Colonic mucosa (tissue), 4 donors: ENCODE measurements at regions not wholly inside any gene's neighbourhood (a gene's known extent, or its start where the extent isn't known, plus 50 kb on each side); places are given as distances from the start of the nearest gene placed in this dataset.
"Not testable (repeated sequence)": the region's sequence is repeated elsewhere in the genome, so short reads cannot be mapped to it uniquely, and the experiment has no call there.

Source experiments
- DNase-seq: peaks from one replicate; pipeline ENCODE4 v3.0.0-alpha.2; 2020
- H3K27ac ChIP-seq: fragments of 200-600 bp; one replicate; pipeline ENCODE4 v1.8.0; 2021
- H3K27me3 ChIP-seq: fragments of 200-600 bp; one replicate; pipeline ENCODE4 v1.8.0; 2021
- H3K36me3 ChIP-seq: fragments of 200-600 bp; one replicate; pipeline ENCODE4 v1.8.0; 2021
- H3K4me1 ChIP-seq: fragments of 200-600 bp; one replicate; pipeline ENCODE4 v1.8.0; 2021; ENCODE audit warnings: mild to moderate bottlenecking
- H3K4me3 ChIP-seq: fragments of 200-600 bp; one replicate; pipeline ENCODE4 v1.8.0; 2021
- H3K9ac ChIP-seq, 2 donors: one replicate each; pipeline ENCODE4 v1.7.0; 2013; ENCODE audit warnings: control low read depth in 2 of 2, low read depth in 2 of 2, low read length in 2 of 2
- H3K9me3 ChIP-seq: fragments of 200-600 bp; one replicate; pipeline ENCODE4 v1.8.0; 2021
- CTCF ChIP-seq: fragments of 200-600 bp; IDR thresholded peaks from one replicate; pipeline ENCODE4 v1.8.0; 2022; ENCODE audit warnings: antibody characterized with exemption, mild to moderate bottlenecking
- intact Hi-C: fragments of 100-400 bp; cut with DNase I; formaldehyde crosslinking; loops from one replicate; pipeline ENCODE4 v1.14.1; 2022
- donor health status: healthy.
- donor health status: DM: no; HTN: no; CAD: no.
- donor health status: DM: no; HTN: no; CAD: no.

DNA sequence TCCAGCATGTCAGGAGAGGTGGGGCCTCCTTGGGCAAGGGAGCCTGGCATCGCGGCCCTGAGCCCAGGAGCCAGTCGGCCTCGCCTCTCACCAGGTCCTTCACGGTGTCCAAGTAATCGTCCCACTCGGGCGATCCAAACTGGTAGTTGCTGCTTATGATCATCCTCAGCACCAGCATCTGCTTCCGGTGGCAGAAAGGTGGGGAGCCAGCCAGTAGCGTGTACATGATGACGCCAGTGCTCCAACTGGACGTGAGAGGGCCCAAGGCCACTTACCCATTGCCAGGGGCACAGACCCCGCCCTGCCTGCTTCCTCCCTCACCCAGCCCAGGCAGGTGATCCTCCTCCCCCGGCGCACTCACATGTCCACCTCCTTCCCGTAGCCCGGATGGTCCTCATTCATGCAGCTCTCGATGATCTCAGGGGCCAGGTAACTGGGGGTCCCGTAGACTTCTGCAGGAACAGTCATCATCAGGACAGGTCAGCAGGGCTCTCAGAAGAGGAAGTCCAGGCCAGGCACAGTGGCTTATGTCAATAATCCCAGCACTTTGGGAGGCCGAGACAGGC lies 214.7 kb downstream of the OR4C45 start:
- DNase-seq, result no peak
- no peak for TF ChIP-seq CTCF

DNA sequence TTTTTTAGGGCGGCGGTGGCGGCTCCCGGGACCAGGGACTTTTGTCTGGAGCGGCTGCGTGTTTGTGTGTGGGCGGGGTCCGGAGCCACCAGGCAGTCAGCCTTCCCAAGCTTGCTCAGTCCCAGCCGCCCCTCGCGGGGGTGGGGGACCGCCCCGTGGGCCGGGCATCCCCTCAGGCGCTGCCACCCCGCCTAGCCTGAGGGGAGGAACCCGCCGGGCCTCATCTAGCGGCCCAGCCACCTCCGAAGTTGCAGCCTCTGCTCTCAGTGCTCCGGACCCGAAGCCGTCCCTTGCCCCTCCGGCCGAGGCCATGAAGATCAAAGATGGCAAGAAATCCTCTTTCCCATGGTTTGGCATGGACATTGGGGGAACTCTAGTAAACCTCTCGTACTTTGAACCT lies 235.2 kb downstream of the OR4C45 start:
- H3K4me1 ChIP-seq, result no peaks in the 10 kb centered on the region
- H3K27ac ChIP-seq, result no peak overlapping the region
- no peaks in the 10 kb centered on the region for H3K9me3 ChIP-seq
- no peak for DNase-seq
- no peak for TF ChIP-seq CTCF
- H3K4me3 ChIP-seq, result no peak overlapping the region
- intact Hi-C loops, result no loop called here
- H3K9ac ChIP-seq, result no peak overlapping the region
- no peaks in the 10 kb centered on the region for H3K36me3 ChIP-seq
- H3K27me3 ChIP-seq, result no peaks in the 10 kb centered on the region

More for the DNA sequence above, 214.7 kb downstream of the OR4C45 start:
- Histone ChIP-seq H3K9ac (no peak overlapping the region), H3K27ac (no peak overlapping the region), H3K4me1 (no peaks in the 10 kb centered on the region), H3K36me3 (no peaks in the 10 kb centered on the region), H3K27me3 (no peaks in the 10 kb centered on the region), H3K9me3 (no peaks in the 10 kb centered on the region), H3K4me3 (no peak overlapping the region)
- intact Hi-C loops, result no loop called here

- no peak overlapping the region for H3K4me3 ChIP-seq
These were observed 242.5 kb downstream of the OR4C45 start for GRCh38 chr11:50275133-50275532.

DNA sequence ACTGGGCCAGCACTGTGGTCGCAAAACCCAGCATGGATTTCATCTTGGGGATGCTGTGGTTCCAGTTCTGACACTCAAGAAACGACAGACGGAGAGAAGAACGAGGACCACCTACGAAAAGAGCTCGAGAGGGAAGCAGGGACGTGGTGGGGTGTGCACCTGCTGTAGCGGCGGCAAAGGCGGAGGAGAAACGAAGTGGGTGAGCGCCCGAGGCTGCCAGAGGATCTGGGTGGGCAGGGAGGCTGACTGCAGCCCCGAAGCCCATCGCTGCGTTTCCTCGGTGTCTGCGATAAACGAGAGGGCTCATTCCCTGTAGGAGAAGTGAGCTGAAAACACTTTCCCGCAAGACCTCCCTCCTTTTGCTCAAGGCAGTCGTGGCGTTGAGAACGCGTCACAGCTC lies 246.1 kb downstream of the OR4C45 start:
- no peak overlapping the region for H3K27ac ChIP-seq
- TF ChIP-seq CTCF, result no peak
- H3K9me3 ChIP-seq, result no peaks in the 10 kb centered on the region
- no peak for DNase-seq
- H3K36me3 ChIP-seq, result no peaks in the 10 kb centered on the region
- H3K9ac ChIP-seq, result no peak overlapping the region
- H3K27me3 ChIP-seq, result no peaks in the 10 kb centered on the region
- intact Hi-C loops, result no loop called here
- H3K4me3 ChIP-seq, result no peak overlapping the region
- no peaks in the 10 kb centered on the region for H3K4me1 ChIP-seq

More at GRCh38 chr11:50275133-50275532, 242.5 kb downstream of the OR4C45 start:
- intact Hi-C loops, result no loop called here
- H3K36me3 ChIP-seq, result no peaks in the 10 kb centered on the region
- no peak for TF ChIP-seq CTCF
- H3K9me3 ChIP-seq, result no peaks in the 10 kb centered on the region
- H3K9ac ChIP-seq, result no peak overlapping the region
- no peak for DNase-seq
- no peak overlapping the region for H3K27ac ChIP-seq
- no peaks in the 10 kb centered on the region for H3K4me1 ChIP-seq
- no peaks in the 10 kb centered on the region for H3K27me3 ChIP-seq

DNA sequence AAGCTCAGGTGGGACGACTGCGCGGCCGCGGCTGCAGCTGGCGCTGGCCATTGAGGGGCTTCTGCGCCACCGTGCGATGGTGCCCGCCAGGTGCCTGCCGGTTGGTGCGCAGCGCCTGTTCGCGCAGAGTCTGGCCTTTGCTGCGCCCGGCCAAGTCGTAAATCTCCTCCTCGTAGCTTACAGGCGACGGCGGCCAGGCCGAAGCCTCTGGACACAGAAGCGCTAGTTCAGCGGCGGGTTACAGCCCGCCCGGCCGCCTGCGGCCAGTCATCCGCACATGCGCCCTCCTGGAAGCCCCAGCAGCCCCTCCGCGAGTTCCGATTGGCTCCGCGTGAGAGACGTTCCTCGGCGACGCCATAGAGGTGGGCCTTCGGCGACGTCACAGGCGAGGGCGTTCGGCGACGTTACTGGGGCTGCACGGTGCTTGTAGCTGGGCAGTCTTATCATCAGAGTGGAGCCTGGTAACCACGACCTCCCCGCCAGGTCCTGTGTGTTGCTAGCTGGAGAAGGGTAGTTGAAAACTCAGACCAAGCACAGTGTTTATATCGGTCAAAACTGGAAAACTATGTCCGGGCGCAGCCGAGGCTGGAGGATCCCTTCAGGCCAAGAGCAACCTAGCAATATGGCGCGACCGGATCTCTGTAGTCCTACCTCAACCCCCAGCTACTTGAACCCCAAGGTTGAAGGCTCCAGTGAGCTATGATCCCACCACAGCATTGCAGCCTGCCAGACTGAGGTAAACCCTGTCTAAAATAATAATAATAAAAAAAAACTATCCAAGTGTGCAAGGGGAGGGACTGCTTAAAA lies 265.7 kb downstream of the OR4C45 start:
- no peak overlapping the region for H3K27ac ChIP-seq
- H3K9me3 ChIP-seq, result no peaks in the 10 kb centered on the region
- H3K36me3 ChIP-seq, result no peaks in the 10 kb centered on the region
- no peak overlapping the region for H3K4me3 ChIP-seq
- H3K4me1 ChIP-seq, result no peaks in the 10 kb centered on the region
- intact Hi-C loops, result no loop called here
- DNase-seq, result no peak
- no peak overlapping the region for H3K9ac ChIP-seq
- no peaks in the 10 kb centered on the region for H3K27me3 ChIP-seq
- no peak for TF ChIP-seq CTCF

DNA sequence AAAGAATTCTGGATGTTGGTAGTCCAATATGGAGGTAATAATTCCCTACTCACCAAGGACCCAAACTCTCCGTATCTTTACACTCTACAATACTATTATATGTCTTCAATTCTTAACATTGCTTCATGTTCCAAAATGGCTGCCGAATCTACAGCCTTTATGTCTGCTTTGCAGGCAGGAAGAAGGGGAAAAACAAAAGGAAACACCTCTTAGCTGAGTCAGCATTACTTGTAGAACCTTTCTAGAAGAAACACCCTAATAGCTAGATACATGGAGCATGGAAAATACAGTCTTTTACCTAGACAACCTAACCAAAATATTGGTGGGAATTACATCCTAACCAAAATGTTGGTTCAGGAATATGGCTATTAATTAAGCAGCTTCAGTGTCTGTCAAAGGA lies 298.0 kb downstream of the OR4C45 start:
- DNase-seq, H3K4me1 ChIP-seq, H3K4me3 ChIP-seq, H3K9me3 ChIP-seq, H3K27me3 ChIP-seq, H3K36me3 ChIP-seq, H3K27ac ChIP-seq, intact Hi-C loops, H3K9ac ChIP-seq: not testable (repeated sequence)
